Motor neuron (in vitro differentiated cells): ENCODE measurements at regions not wholly inside any gene's neighbourhood (a gene's known extent, or its start where the extent isn't known, plus 50 kb on each side); places are given as distances from the start of the nearest gene placed in this dataset.

Experiments used
- ATAC-seq, 8 experiments: fragments of 200-7000 bp; cut with Tn5 transposase; replicated peaks in 6 of 8; 2 replicates each; pipeline ENCODE4 v1.8.0; 2021; ENCODE audit warnings: mild to moderate bottlenecking in 8 of 8, moderate library complexity in 8 of 8
- H3K27ac ChIP-seq, 2 donors: fragments of 250-450 bp; sonication (Bioruptor Pico); 2 replicates each; pipeline ENCODE4 v1.9.0; 2021; ENCODE audit warnings: antibody characterized with exemption in 2 of 2, mild to moderate bottlenecking in 2 of 2, moderate library complexity in 1 of 2
- H3K4me1 ChIP-seq, 2 donors: fragments of 250-450 bp; sonication (Bioruptor Pico); replicated peaks in 1 of 2; 2 replicates each; pipeline ENCODE4 v1.6.1; 2021; ENCODE audit warnings: antibody characterized with exemption in 2 of 2, mild to moderate bottlenecking in 2 of 2, moderate library complexity in 1 of 2
- H3K4me3 ChIP-seq, 5 donors: fragments of 250-450 bp; sonication (Bioruptor Pico); 2 replicates each; pipeline ENCODE4 v1.9.0; 2021; ENCODE audit warnings: antibody characterized with exemption in 5 of 5, mild to moderate bottlenecking in 5 of 5, moderate library complexity in 4 of 5
- WGBS, 10 experiments: fragments of 450-650 bp; shearing (Covaris generic); methylation state at CpG; one replicate each; pipeline ENCODE4 v1.0.0; 2022; 5-methylcytosine and 5-hydroxymethylcytosine counted together
- in situ Hi-C, 9 experiments: fragments of 400-800 bp; cut with MboI; loops; one replicate each; pipeline ENCODE4 v1.15.0; 2021; ENCODE audit warnings: low sequenced_read_pairs in 9 of 9, low pct_unique_long_range_greater_than_20kb in 2 of 9; ENCODE audit not compliant: unreplicated experiment in 9 of 9

DNA sequence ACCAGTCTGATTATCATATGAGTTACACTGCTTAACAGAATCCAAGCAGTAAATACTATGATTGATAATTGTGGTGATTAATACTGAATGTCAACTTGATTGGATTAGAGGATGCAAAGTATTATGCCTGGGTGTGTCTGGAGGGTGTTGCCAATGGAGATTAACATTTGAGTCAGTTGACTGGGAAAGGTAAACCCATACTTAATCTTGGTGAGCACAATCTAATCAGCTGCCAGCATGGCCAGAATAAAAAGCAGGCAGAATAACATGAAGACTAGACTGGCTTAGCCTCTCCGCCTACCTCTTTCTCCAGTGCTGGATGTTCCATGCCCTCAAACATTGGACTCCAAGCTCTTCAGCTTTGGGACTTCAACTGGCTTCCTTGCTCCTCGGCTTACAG lies 961.3 kb downstream of the ADGRL3 start:
- in situ Hi-C loops = no loop called here
- no peak for ATAC-seq
- 0 to 100% (median 80%) methylated on average over 1 to 2 of the region's 2 CpGs; no CpG with 5 or more reads in 3 of the 10 experiments for WGBS, 10 experiments

DNA sequence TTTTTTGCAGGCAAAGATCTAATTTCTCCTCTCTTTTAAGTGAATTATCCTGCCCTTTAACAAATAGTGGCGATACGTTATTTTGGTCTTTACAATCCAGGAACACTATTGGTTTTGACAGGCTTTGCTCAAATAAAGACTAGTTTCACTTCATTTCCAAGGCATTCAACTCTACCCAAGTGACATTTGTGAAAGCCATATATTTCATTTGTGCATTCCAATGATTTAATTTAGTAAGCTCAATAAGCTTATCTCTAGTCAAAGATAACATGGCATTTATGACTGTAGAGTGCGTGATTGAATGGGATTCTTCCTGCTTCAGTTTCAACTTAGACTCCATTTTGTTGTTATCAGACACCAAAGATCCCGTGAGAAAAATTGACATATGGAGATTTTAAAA lies 959.8 kb downstream of the ADGRL3 start:
- in situ Hi-C loops = no loop called here
- H3K4me3 ChIP-seq = no peak overlapping the region
- H3K27ac ChIP-seq = no peak overlapping the region
- ATAC-seq = no peak
- H3K4me1 ChIP-seq = no peaks in the 10 kb centered on the region
- 14 to 97% (median 84%) methylated on average over 1 to 4 of the region's 4 CpGs; no CpG with 5 or more reads in 2 of the 10 experiments for WGBS, 10 experiments

More for the DNA sequence above, 961.3 kb downstream of the ADGRL3 start:
- Histone ChIP-seq H3K4me3 (no peak overlapping the region), H3K27ac (no peak overlapping the region), H3K4me1 (no peaks in the 10 kb centered on the region)

DNA sequence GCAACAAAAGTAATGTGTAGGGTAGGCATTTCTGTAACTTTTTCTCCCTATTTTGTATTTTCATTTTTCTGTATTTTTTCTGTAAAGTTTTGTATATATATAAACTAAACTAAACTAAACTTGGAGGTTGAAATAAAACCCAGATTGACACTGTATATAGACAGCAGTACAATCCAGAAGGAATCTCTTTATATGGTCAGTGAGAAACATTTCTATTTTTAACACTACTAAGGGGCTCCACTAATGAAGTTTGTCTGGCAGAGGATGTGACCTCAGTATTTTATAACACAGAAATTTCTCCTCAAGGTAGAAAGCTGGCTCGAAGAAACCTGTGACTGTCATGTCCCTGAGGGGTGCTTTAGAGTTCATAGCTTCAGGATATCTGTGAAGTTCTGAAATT lies 959.2 kb downstream of the ADGRL3 start:
- Histone ChIP-seq H3K4me3 (no peak overlapping the region), H3K4me1 (no peaks in the 10 kb centered on the region), H3K27ac (no peak overlapping the region)
- in situ Hi-C loops = no loop called here
- WGBS, 10 experiments = 0 to 100% (median 60%) methylated on average over 1 of the region's 1 CpG; no CpG with 5 or more reads in 3 of the 10 experiments
- ATAC-seq = no peak

DNA sequence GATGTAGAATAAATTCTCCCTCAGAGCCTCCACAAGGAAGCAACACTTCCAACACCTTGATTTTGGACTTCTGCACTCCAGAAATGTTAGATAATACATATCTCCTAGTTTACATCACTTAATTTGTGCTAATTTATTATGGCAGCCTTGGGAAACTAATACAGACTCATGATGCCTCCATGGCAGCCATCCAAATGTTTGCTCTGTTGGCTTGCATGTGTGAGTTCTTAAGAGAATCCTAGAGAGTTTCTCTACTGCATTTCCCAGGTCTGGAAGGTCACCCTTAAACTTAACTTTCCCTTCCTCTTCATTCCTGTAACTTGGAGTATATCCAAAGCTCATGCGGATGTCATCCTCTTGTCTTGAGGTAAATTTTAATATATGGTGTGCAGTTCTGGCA lies 956.1 kb downstream of the ADGRL3 start:
- in situ Hi-C loops = no loop called here
- no peaks in the 10 kb centered on the region for H3K4me1 ChIP-seq
- no peak for ATAC-seq
- H3K4me3 ChIP-seq = no peak overlapping the region
- WGBS, 10 experiments = 0 to 100% (median 83%) methylated on average over 1 of the region's 1 CpG; no CpG with 5 or more reads in 2 of the 10 experiments
- no peak overlapping the region for H3K27ac ChIP-seq

DNA sequence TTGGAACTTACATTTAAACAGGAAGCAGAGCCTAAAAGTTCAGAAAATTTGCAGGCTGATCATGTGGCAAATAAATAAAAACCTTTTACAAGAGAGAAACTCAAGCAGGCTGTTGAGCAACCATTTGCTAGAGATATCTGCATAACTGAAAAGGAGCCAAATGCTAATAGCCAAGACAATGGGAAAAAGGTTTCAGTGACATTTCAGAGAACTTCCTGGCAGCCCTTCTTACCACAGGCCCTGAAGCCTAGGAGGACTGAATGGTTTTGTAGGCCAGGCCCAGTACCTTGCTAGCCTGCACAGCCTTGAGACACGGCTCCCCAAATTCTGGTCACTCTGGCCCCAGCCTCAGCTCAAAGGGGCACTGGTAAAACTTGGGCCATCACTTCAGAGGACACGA lies 945.1 kb downstream of the ADGRL3 start:
- ATAC-seq = peak in 2 of 8 experiments; percentile 16 to 29

DNA sequence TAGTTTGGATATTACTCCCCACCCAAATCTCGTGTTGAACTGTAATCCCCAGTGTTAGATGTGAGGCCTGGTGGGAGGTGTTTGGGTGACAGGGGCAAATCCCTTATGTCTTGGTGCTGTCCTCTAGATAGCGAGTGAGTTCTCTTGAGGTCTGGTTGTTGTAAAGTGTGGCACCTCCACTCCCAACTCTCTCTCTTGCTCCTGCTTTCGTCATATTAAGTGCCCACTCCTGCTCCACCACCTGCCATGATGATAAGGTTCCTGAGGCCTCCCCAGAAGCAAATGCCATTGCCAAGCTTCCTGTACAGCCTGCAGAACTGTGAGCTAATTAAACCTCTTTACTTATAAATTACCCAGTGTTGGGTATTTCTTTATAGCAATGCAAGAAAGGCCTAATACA lies 944.3 kb downstream of the ADGRL3 start:
- in situ Hi-C loops = no loop called here

More for the DNA sequence above, 945.1 kb downstream of the ADGRL3 start:
- no peak overlapping the region for H3K27ac ChIP-seq
- 0 to 100% (median 92%) methylated on average over 1 to 2 of the region's 2 CpGs; no CpG with 5 or more reads in 6 of the 10 experiments for WGBS, 10 experiments
- in situ Hi-C loops = no loop called here
- H3K4me1 ChIP-seq = no peaks in the 10 kb centered on the region
- no peak overlapping the region for H3K4me3 ChIP-seq

DNA sequence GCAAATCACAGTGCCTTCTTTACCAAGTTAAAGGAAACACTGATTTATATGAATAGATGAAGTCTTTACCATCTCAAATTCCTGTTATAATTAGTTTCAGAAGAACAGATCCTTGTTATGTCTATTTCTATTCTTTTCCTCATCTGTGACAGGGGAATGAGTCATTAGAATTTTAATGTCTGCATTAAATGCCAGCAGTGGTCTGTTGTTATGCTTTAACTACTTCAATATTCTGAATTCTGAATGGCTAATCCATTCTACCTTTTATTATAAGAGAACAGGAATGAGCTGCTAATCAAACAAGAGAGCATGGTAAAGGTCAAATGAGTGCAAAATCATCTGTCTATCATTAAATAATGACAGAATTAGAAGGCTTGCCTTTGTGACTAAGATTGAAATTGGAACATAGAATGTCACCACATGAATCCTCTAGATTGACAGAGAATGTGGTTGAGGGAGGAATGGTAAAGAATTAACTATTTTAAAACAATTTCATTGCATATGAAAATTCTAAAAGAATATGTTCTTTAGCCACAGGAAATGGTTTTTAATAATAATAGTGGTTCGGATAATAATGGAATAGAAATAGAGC lies 935.5 kb downstream of the ADGRL3 start:
- in situ Hi-C loops = no loop called here
- WGBS, 10 experiments = 0 to 100% (median 86%) methylated on average over 1 of the region's 1 CpG; no CpG with 5 or more reads in 1 of the 10 experiments
- peaks cover 0 to 6% of the 10 kb centered on the region in 2 donors for H3K4me1 ChIP-seq
- peak in 3 of 8 experiments; percentile 11 to 46 (median 12) for ATAC-seq
- H3K4me3 ChIP-seq = no peak overlapping the region
- no peak overlapping the region for H3K27ac ChIP-seq

More for the DNA sequence above, 944.3 kb downstream of the ADGRL3 start:
- 0 to 89% (median 60%) methylated on average over 1 to 3 of the region's 3 CpGs; no CpG with 5 or more reads in 1 of the 10 experiments for WGBS, 10 experiments
- H3K4me1 ChIP-seq = no peaks in the 10 kb centered on the region
- ATAC-seq = no peak
- H3K4me3 ChIP-seq = no peak overlapping the region
- no peak overlapping the region for H3K27ac ChIP-seq

DNA sequence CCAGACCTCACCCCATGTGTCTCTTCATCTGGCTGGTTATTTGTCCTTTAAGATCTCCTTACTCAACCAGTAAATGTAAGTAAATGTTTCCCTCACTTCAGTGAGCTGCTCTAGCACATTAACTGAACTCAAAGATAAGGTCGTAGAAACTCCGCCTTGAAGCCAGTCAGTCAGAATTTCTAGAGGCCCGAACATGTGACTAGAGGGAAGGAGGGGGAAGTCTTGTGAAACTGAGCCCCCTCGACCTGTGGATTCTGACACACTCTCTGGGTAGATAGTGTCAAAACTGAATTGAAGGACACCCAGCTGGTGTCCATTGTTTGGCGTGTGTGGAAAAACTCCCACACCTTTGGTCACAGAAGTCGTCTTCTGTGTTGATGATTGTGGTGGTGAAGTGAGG lies 933.9 kb downstream of the ADGRL3 start:
- peaks cover 0 to 6% of the 10 kb centered on the region in 2 donors for H3K4me1 ChIP-seq
- H3K27ac ChIP-seq = no peak overlapping the region
- no peak overlapping the region for H3K4me3 ChIP-seq
- no peak for ATAC-seq
- 7 to 100% (median 80%) methylated on average over 1 to 6 of the region's 6 CpGs; no CpG with 5 or more reads in 3 of the 10 experiments for WGBS, 10 experiments
- in situ Hi-C loops = no loop called here

DNA sequence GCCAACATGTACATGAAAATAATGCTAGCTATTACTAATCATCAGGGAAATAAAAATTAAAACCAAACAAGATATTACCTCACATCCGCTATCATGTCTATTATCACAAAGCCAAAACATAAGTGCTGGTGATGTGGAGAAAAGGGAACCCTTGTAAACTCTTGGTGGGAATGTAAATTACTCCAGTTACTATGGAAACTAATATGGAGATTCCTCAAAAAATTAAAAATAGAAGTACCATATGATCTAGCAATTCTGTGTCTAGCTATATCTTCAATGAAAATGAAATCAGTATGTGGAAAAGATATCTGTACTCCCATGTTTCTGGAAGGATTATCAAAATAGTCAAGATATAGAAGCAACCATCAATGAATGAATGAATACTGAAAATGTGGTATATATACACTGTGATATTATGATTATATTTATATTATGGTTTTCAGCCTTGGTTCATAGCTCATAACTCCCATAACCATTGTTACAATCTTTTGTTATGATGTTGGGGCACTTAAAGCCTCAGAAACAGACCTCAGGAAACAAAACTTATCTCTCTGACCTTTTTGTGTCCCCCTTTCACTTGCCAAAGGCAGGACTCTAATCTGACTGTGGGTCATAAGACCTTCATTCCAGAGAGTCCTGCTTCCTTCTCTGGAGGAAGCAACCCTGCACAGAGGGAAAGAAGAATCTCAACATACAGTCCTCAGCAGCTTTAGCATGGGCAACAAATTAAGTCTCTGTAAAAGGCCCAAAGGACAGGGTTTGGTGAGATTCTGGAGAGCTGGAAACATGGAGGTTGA lies 933.2 kb downstream of the ADGRL3 start:
- no peak for ATAC-seq
- Histone ChIP-seq H3K27ac (no peak overlapping the region), H3K4me3 (no peak overlapping the region), H3K4me1 (peaks cover 0 to 6% of the 10 kb centered on the region in 2 donors)
- in situ Hi-C loops = no loop called here
- 0 to 100% (median 60%) methylated on average over 1 of the region's 1 CpG; no CpG with 5 or more reads in 2 of the 10 experiments for WGBS, 10 experiments

DNA sequence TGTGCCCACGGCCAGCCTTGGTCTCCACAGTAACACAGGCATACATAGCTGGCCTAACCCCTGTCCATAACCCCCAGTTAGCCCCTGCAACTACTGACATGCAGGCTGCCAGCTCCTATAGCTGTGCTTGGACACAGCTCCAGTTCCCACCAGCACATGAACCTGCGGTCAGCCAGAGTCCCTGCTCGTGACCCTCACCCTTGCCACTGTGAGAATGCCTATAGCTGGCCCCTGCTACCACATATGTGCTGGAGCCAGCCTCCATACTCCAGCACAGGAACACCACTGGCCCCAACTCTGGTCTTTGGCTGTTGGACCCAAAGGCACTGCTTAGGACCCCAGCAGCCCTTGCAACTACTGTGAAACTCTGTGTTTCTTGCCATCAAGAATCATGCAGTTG lies 930.9 kb downstream of the ADGRL3 start:
- 13 to 100% (median 46%) methylated on average over 1 to 3 of the region's 3 CpGs; no CpG with 5 or more reads in 4 of the 10 experiments for WGBS, 10 experiments
- in situ Hi-C loops = no loop called here
- Histone ChIP-seq H3K4me3 (no peak overlapping the region), H3K27ac (no peak overlapping the region), H3K4me1 (peaks cover 0 to 6% of the 10 kb centered on the region in 2 donors)
- no peak for ATAC-seq

DNA sequence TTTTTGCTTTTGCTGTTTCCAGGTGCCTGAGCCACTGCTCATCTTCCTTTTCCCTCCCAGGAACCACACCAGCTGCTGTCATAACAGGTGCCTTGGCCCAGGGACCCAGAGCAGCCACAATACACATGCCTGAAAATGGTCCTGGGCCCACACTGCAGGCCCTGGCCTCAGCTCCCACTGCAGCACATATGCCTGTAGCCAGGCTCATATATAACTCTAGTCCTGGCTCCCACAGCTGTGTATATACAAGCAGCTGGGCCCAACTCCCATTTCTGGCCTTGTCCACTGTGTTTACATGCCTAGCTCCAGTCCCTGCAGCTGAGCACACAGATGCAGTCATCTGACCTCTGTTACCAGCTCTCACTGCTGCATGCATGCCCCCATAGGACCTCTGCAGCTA lies 930.5 kb downstream of the ADGRL3 start:
- Histone ChIP-seq H3K27ac (no peak overlapping the region), H3K4me3 (no peak overlapping the region), H3K4me1 (peaks cover 0 to 4% of the 10 kb centered on the region in 2 donors)
- peak in 3 of 8 experiments; percentile 57 to 86 (median 74) for ATAC-seq
- in situ Hi-C loops = no loop called here

DNA sequence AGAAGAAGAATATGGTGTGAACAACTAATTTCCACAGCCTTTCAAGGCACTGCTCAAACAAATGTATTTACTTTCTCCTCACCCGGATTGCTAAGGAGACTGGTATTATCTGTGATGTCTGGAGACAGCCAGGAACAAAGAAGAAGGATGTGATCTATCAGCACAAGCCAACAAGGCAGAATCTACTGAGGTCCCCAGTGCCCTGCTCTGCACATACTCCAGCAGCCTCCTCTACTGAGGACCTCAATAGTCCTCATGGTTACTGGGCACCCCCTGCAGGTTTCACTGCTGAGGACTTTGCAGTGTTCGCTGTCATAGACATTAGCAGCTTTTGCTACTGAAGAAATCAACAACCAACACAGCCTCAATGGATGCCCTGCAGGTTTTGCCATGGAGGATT lies 930.1 kb downstream of the ADGRL3 start:
- peak in 3 of 8 experiments; percentile 77 to 91 (median 81) for ATAC-seq
- in situ Hi-C loops = no loop called here
- Histone ChIP-seq H3K27ac (no peak overlapping the region), H3K4me1 (peaks cover 0 to under 1% of the 10 kb centered on the region in 2 donors), H3K4me3 (no peak overlapping the region)
- WGBS, 10 experiments = 0 to 88% (median 14%) methylated on average over 1 to 2 of the region's 2 CpGs; no CpG with 5 or more reads in 2 of the 10 experiments
